SHP77 (cell line): ENCODE measurements at regions not wholly inside any gene's neighbourhood (a gene's known extent, or its start where the extent isn't known, plus 50 kb on each side); places are given as distances from the start of the nearest gene placed in this dataset.

Experiments
- DNase-seq, 2 experiments: peaks; one replicate each; lab custom pipeline; 2025; lab: John Stamatoyannopoulos, UW

DNA sequence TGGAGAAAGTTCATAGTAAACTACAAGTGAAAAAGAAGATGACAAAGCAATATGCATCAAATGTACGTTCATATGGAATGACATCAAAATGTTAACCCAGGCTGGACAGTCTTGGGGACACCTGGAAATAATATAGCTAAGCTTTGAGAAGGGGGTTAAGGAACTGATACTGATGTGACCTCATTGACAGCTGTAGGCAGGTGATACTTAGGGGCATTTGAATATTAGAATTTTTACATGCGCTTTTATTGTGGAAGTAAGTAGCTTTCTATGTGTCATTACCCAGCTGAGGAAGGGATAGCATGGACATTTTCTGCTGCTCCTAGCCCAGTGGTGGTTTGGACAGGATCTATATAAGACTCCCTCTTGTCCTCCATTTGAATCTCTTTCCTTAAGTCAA lies 299.7 kb downstream of the CWC27 start:
- DNase-seq: no peak

DNA sequence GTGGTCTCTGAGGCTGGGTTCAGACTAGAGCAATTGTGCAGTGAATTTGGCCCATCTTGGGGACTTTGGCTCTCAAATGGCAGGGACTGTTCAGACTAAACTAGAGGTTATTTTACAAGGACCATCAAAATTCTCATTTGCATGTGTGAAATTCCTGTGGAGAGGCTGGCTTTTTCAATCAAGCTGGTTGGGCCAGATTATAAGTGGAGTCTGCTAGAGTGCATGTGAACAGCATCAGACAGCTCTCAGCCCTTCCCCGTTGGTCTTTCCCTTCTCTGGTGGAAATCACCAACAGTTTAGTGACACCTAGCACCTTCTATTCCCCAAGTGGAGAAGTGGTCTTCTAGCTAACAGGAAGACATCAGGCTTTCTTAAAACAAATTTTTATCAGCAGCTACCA lies 301.3 kb downstream of the CWC27 start:
- no peak for DNase-seq

DNA sequence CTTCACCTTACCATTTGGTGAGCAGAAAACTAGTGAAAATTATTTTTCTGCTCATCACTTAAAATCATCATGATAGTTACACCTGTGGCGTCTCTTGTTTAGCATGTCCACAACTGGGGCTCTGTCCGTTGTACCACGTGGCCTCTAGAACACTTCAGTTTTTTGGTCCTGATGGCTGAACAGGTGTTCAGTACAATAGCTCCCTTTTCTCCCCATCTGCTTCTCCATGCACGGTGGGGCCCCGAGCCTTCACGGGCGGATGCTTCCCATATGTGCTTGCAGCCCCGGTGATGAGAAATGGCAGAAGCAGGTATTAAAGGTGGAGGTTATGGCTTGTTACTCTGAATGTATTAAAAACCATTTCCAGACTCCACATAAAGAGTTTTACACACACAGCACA lies 304.1 kb downstream of the CWC27 start:
- DNase-seq: no peak

DNA sequence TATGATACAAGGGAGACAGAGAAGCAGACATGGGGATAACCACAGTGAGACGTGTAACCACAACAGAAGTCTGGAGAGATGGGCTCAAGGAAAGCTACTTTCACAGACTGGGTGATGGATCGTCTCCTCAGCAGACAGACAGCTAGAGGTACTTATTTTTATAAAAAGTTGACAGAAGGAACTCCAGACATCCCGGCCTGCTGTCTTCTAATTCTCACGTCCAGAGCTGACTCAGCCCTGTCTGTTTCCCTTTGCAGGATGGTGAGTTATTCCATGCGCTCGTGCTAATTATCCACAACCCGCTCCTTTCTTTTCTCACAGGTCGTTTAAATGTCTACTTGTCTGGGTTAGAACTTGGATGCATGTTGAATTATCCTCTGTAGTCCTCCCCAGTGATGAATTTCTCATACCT lies 304.5 kb downstream of the CWC27 start:
- no peak for DNase-seq

DNA sequence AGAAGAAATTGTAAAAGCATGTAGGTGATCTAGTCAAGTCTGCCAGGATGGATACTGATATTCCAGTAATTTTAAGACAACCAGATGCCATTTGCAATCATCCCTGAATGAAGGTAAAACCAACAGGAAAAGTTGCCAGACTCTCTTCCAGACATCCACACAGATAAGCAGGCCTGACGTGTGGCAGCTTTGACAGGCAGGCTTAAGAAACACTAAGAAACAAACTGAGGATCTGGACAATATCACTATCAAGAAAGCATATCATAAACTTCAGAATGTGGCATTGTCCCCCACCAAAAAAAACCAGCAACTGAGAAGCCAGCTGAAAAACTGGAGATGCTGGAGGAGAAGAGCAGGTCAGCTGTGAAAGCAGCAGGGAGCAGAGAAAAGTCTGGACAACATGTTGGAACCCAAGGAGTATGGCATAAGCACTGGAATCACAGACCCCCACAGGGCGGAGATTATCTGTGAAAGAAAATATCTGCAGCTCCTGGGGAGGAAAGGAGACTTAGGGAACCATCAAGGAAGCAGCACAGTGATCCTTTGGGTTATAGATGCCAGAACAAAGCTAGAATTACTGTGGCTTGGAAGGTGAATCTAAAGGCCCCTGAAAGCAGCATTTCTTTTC lies 307.0 kb downstream of the CWC27 start:
- DNase-seq: no peak

DNA sequence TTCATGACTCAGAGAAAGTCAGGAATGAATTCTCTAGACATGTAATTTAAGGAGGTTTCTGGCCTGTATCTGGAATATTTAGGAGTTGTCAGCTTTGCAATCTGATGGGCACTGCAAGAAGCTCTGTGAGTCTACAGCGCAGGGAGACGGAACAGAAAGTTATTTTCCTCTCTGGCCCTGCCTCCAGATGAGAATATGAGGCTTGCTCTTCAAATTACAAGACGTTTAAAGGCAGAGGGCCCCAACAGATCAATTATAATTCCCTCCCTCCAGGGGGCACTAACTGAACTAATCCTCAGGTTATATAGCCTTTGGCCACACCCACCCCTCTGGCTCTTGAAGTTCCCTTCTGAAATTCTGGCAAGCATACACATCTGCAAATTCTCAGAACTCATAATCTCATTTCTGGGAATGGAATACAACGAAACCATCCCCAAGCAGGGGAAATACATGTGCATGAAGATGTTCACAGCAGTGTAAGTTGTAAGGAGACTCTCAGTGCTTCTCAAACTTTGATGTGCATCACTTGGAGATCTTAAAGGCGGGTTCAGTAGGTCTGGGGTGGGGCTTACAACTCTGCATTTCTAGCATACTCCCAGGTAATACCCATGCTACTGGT lies 307.6 kb downstream of the CWC27 start:
- DNase-seq: peak; percentile 49 to 58

DNA sequence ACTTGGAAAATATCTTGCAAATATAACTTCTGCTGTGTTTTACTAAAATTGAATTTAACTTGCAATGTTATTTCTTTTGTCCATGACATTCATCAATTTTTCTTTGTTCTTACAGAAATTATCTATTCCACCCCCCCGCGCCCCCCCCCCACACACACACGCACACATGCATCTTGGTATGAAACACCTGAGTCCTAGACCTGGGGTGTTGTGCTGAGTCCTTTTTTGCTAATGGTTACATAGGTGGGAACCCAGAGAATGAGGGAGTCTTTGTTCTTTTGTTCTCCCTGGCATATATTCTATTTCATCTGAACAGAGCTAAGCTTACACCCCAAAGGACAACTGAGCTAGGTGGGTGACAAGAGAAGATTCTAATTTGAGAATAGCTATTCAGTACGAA lies 308.9 kb downstream of the CWC27 start:
- no peak for DNase-seq

DNA sequence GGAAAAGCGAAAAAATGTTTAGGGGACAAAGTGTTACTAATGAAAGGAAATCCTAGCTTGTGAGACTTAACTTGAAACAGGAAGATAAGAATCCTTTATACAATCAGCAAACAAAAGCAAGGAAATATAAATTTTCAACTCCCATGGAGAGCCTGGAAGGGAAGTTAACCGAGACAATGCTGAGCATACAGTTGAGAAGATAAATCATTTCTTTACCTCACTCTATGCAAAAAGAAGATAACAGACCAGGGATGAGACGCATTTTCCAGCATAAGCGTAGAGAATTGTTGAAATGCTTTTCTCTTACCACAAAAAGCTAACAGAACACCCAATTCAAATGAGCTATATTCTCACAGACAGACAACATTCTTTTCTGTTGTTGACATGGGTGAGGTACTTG lies 309.6 kb downstream of the CWC27 start:
- DNase-seq: no peak

DNA sequence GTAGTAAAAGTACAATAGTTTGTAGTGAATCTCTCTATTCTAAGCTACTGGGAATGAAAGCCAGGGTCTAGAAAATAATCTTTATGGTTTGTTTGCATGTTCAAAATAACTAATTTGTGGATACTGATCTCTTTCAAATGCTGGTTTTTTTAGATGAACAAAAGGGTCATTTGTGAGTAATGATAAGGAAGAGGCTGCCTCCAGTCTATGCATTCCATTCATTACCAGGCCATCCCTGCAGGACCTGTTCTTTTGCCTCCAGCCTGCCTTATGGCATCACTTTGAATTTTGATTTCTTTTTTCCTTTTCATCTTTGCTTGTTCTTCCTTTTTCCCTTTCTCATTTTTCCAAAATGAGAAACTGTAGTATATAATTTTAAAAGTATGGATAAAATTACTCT lies 312.3 kb downstream of the CWC27 start:
- DNase-seq: no peak

DNA sequence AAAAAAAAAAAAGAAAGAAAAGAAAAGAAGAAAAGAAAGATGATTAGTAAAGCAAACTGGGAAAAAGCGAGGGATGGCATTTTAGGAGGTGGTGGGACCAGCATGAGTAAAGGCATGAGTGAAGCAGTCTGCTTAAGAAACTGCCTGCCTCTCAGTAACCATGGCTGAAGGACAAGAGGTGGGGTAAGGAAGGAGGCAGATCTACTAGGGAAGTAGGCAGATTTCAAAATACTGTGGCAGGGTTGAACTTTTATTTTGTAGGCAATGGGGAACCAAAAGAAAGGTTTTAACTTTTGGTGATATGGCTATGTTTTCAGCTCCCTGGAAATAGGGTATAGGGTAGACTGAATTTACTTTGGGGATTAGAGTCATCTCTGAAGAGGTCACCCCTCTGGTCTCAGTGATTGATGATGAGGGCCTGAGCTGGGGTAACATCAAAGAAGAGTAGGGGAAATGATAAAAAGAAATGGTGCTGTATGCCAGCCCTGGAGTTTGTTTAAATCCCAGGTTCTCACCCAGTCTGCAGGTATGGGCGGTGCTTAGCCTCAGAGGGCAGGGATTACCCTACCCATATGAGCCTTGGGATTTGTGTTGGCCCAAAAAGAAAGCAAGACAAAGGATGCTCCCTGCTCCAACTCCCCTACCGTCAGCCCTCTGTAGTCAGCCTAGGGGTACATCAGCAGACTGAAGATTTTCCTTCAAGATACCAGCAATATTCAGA lies 316.2 kb downstream of the CWC27 start:
- no peak for DNase-seq

DNA sequence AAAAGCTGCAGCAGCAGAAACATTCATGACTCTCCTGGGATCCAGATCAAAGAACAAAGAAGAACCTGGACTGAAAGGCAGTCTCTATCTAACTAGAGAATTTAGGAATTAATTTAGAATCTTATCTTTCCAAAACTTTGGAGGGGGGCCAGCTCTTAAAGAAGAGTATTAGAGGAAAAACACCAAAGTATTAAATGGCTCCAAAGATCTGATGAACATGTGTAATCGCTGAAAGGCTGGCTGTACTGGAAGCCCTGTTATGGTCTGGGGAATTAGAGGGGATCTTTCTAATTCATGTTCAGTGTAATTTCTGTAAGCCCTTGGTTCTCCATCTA lies 316.8 kb downstream of the CWC27 start:
- DNase-seq: no peak

DNA sequence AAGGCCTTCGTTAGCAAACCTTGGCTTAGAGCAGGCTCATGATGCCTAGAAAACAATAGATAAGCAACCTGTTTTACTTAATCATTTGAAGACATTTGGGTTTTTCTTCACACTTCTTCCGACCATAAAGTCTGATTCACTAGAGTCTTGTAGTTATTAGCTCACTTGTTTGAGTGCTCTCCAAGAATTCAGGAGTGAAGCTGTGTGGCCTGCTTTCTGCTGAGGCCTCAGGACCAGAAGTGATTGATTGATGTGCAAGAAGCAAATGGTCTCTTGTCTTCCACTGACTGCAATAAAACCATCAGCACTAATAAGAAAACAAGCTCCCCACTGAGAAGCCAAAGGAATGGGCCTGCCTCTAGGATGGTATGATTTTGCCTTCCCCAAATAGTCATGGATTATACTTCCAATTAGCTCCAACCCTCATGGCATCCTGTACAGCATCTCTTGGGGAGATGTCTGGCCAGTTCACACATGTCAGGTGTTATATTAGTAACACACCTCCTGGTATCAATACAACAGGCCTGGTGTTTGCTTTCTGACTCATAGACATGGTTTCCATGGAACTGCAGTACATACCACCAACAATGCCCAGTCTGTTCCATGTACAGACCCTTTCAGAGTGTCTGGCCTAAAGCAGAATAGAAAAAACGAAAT lies 317.6 kb downstream of the CWC27 start:
- no peak for DNase-seq

DNA sequence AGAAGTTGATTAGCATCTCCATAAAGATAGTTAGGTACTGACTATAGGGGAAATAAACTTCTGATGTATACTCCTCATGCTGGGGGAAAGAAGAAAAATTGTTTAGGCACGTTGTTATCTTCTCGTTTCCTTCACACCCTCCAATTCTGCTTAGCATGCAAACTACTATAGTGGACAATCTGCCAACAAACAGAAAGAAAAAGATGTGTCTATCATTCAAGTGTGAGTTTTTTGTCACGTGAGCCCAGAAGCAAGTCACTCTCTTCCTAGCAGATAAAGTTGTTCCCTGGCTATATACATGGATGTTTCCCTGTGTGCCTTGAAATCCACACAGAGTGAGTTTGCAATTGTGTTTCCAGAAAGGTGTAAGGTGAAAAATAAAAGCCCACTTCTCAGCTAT lies 318.4 kb downstream of the CWC27 start:
- no peak for DNase-seq

DNA sequence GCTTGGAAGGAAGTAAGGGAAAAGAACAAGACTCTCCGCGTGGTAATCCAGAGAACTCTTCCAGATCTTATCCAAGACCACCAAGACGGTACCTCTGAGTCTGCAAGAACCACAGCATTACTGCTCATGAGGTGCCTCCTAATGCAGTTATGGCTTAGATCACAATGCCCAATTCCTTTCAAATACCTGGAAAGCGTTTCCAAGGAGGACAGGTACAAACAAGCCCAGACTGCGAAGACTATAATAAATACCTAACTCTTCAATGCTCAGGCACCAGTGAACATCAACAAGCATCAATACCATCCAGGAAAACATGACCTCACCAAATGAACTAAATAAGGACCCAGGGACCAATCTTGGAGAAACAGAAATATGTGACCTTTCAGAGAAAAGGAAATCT lies 325.5 kb downstream of the CWC27 start:
- no peak for DNase-seq

DNA sequence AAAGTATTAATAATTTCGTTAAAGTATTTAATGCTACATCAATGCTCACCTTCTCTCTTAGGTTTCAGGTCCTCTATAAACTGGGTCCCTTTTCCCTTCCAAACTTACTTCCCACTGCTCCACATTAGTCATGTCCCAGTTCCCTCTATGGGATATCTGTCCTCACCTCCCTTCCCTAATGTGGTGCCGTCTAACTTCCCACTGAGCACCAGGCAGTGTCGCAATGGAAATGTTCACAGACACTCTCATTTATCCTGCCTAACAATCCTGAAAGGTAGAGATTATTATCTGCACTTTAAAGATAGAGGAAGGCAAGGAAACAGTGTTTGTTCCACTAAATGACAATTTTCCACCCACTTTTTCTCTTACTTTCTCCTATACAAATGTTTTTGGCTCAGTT lies 329.7 kb downstream of the CWC27 start:
- DNase-seq: no peak
